ENCODE measurements at regions not wholly inside any gene's neighbourhood (a gene's known extent, or its start where the extent isn't known, plus 50 kb on each side); places are given as distances from the start of the nearest gene placed in this dataset.
A peak's percentile ranks its signal among the peaks of the same experiment; 100 is the strongest.

- DNase-seq: no peak
- ATAC-seq (ENCODE audit: low read depth): no peak
Measured at GRCh38 chr2:104944495-104944894, 90.6 kb downstream of the POU3F3 start.

More at GRCh38 chr2:104944495-104944894, 90.6 kb downstream of the POU3F3 start:
- Histone ChIP-seq H3K36me3 (ENCODE audit: control insufficient read depth, insufficient read depth, low read length) (no peaks in the 10 kb centered on the region), H4K91ac (ENCODE audit: insufficient read depth, low read depth, low read length) (no peak overlapping the region), H3K79me1 (ENCODE audit: low read depth in 1 of 2, low read length in 2 of 2) (no peaks in the 10 kb centered on the region), H3K9me3 (ENCODE audit: control insufficient read depth, insufficient read depth, low read length) (no peaks in the 10 kb centered on the region), H3K4me2 (ENCODE audit: low read depth, low read length) (no peak overlapping the region), H3K23ac (ENCODE audit: low read depth, low read length) (no peak overlapping the region), H2AFZ (replicated peaks; ENCODE audit: low read length, poor library complexity) (no peak overlapping the region), H4K5ac (ENCODE audit: low read depth, low read length) (no peak overlapping the region), H4K20me1 (ENCODE audit: insufficient read depth, low read length) (no peaks in the 10 kb centered on the region), H3K14ac (replicated peaks; ENCODE audit: low read depth, low read length) (no peak overlapping the region), H3K27ac (ENCODE audit: insufficient read depth, low read length) (no peak overlapping the region), H2AK5ac (ENCODE audit: low read depth, low read length) (no peak overlapping the region), H3K18ac (ENCODE audit: low read depth, low read length) (no peak overlapping the region), H3K4me1 (ENCODE audit: control insufficient read depth, insufficient read depth, low read length) (no peaks in the 10 kb centered on the region), H3K9ac (ENCODE audit: low read depth, low read length) (no peak overlapping the region), H3K4me3 (ENCODE audit: insufficient read depth, low read depth, low read length) (no peak overlapping the region), H3K9me1 (ENCODE audit: insufficient read depth, low read length) (no peaks in the 10 kb centered on the region), H4K8ac (ENCODE audit: low read depth in 2 of 2, low read length in 2 of 2) (no peak overlapping the region), H2BK120ac (ENCODE audit: low read depth, low read length) (no peak overlapping the region), H3K27me3 (ENCODE audit: control insufficient read depth, insufficient read depth, low read length) (peaks cover 2% of the 10 kb centered on the region; the same call in 1 of the 2 replicates), H3K4ac (ENCODE audit: low read depth, low read length) (no peak overlapping the region), H2BK5ac (ENCODE audit: low read depth, low read length, poor library complexity, severe bottlenecking) (no peak overlapping the region), H2AK9ac (replicated peaks; ENCODE audit: low read depth, low read length, poor library complexity) (no peak overlapping the region), H2BK15ac (ENCODE audit: low read depth, low read length) (no peak overlapping the region), H3K56ac (ENCODE audit: extremely low read depth, insufficient read depth, low read length) (no peak overlapping the region), H2BK20ac (ENCODE audit: low read depth, low read length) (no peak overlapping the region)
- dilution Hi-C loops (cut with HindIII; ENCODE audit: low sequenced_read_pairs, unreplicated experiment): no loop called here
- no TSS peak for BruUV-seq (replicated peaks)
- no peak for TF ChIP-seq MAFK (IDR thresholded peaks at IDR 0.05; ENCODE audit: low read depth, low read length)
- TF ChIP-seq CTCF (conservative IDR thresholded peaks at IDR 0.05; ENCODE audit: low read depth, low read length): peak; percentile 20; the same call in 1 of the 2 replicates
- intact Hi-C loops (cut with micrococcal nuclease): no loop called here
- in situ Hi-C loops (cut with MboI; ENCODE audit: low sequenced_read_pairs): no loop called here
- no CpG with 5 or more reads among the region's 1 CpG for WGBS, 2 experiments (ENCODE audit: extremely low coverage in 2 of 2, insufficient read length in 1 of 2)
- POLR2A ChIA-PET (ENCODE audit: unreplicated experiment): no interaction called here
- CTCF ChIA-PET: no interaction called here
